Peyer's patch (tissue), 4 donors: ENCODE measurements at regions not wholly inside any gene's neighbourhood (a gene's known extent, or its start where the extent isn't known, plus 50 kb on each side); places are given as distances from the start of the nearest gene placed in this dataset.

Experiments
- DNase-seq, 3 donors: peaks; one replicate each; pipeline ENCODE4 v3.0.0-alpha.2; 2017 to 2019
- H3K27ac ChIP-seq, 4 donors: fragments of 200-600 bp; sonication (generic); one replicate each; pipeline ENCODE4 v1.5.1; 2016 to 2019
- H3K27me3 ChIP-seq, 2 donors: fragments of 200-600 bp; sonication (generic); one replicate each; pipeline ENCODE4 v1.5.1; 2019
- H3K36me3 ChIP-seq, 3 donors: fragments of 200-600 bp; sonication (generic); one replicate each; pipeline ENCODE4 v1.5.1; 2016 to 2019
- H3K4me1 ChIP-seq, 4 donors: fragments of 200-600 bp; sonication (generic); one replicate each; pipeline ENCODE4 v1.5.1; 2016 to 2019
- H3K4me3 ChIP-seq, 4 donors: fragments of 200-600 bp; sonication (generic); 1 replicate in 3 of 4; 2 replicates in 1 of 4; pipeline ENCODE4 v1.5.1; 2016 to 2019; ENCODE audit warnings: mild to moderate bottlenecking in 1 of 4
- H3K9me3 ChIP-seq, 4 donors: fragments of 200-600 bp; sonication (generic); one replicate each; pipeline ENCODE4 v1.5.1; 2016 to 2019; ENCODE audit warnings: mild to moderate bottlenecking in 1 of 4
- POLR2A ChIP-seq, 2 donors: fragments of 450-650 bp; IDR thresholded peaks; one replicate each; pipeline ENCODE4 v1.5.1; 2017; ENCODE audit warnings: antibody characterized with exemption in 2 of 2, mild to moderate bottlenecking in 2 of 2, moderate library complexity in 2 of 2
- TF ChIP-seq, protein P1 (sequence below), 6 experiments: fragments of 450-650 bp in 4 of 6; fragments of 200-600 bp in 2 of 6; sonication (generic) in 1 of 6; IDR thresholded peaks; one replicate each; pipeline ENCODE4 v1.5.1; 2017 to 2019; ENCODE audit warnings: antibody characterized with exemption in 6 of 6, mild to moderate bottlenecking in 3 of 6, moderate library complexity in 1 of 6

- H3K4me1 ChIP-seq: no peaks in the 10 kb centered on the region
- no peaks in the 10 kb centered on the region for H3K9me3 ChIP-seq
- TF ChIP-seq POLR2A (IDR thresholded peaks at IDR 0.05): no peak
- TF ChIP-seq, protein P1, sequence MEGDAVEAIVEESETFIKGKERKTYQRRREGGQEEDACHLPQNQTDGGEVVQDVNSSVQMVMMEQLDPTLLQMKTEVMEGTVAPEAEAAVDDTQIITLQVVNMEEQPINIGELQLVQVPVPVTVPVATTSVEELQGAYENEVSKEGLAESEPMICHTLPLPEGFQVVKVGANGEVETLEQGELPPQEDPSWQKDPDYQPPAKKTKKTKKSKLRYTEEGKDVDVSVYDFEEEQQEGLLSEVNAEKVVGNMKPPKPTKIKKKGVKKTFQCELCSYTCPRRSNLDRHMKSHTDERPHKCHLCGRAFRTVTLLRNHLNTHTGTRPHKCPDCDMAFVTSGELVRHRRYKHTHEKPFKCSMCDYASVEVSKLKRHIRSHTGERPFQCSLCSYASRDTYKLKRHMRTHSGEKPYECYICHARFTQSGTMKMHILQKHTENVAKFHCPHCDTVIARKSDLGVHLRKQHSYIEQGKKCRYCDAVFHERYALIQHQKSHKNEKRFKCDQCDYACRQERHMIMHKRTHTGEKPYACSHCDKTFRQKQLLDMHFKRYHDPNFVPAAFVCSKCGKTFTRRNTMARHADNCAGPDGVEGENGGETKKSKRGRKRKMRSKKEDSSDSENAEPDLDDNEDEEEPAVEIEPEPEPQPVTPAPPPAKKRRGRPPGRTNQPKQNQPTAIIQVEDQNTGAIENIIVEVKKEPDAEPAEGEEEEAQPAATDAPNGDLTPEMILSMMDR (IDR thresholded peaks at IDR 0.05): no peak
- H3K27ac ChIP-seq: no peak overlapping the region
- no peak overlapping the region for H3K4me3 ChIP-seq
- no peaks in the 10 kb centered on the region for H3K36me3 ChIP-seq
- H3K27me3 ChIP-seq: no peaks in the 10 kb centered on the region
- DNase-seq: peak in 2 of 3 donors; percentile 8 to 27
Measured at GRCh38 chr1:30383221-30383711, 340.1 kb downstream of the MATN1 start.

- TF ChIP-seq POLR2A (IDR thresholded peaks at IDR 0.05): no peak
- TF ChIP-seq, protein P1 (IDR thresholded peaks at IDR 0.05): no peak
- no peaks in the 10 kb centered on the region for H3K27me3 ChIP-seq
Measured at GRCh38 chr1:30382496-30382895, 340.9 kb downstream of the MATN1 start.

GRCh38 chr1:30381671-30382365 is 341.6 kb downstream of the MATN1 start:
- no peaks in the 10 kb centered on the region for H3K27me3 ChIP-seq
- TF ChIP-seq POLR2A (IDR thresholded peaks at IDR 0.05): no peak
- TF ChIP-seq, protein P1 (IDR thresholded peaks at IDR 0.05): no peak
- no peak overlapping the region for H3K4me3 ChIP-seq
- H3K9me3 ChIP-seq: no peaks in the 10 kb centered on the region
- no peak overlapping the region for H3K27ac ChIP-seq
- H3K4me1 ChIP-seq: no peaks in the 10 kb centered on the region
- DNase-seq: peak in 2 of 3 donors; percentile 14 to 28
- H3K36me3 ChIP-seq: no peaks in the 10 kb centered on the region

More at GRCh38 chr1:30382496-30382895, 340.9 kb downstream of the MATN1 start:
- Histone ChIP-seq H3K4me1 (no peaks in the 10 kb centered on the region), H3K27ac (no peak overlapping the region), H3K4me3 (no peak overlapping the region), H3K36me3 (no peaks in the 10 kb centered on the region), H3K9me3 (no peaks in the 10 kb centered on the region)
- peak in 2 of 3 donors; percentile 9 to 25 for DNase-seq

DNA sequence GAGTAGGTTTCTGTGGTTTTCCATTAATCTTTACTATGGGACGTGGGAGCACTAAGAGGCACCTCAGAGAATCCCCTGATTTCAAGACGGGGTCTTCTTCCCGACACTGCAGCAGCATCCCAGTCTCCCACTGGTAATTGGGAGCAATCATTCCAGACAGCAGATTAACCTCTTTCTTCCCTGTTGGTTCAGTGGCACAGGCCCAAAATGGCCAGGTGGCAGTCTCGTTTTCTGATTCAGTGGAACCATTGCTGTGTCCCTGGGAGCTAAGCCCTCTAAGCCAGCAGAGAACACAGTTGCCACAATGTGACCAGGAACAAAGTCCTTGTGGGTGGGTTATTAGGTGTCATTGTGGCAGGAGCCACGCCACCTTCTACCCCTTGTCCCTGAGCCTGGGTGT is 342.1 kb downstream of the MATN1 start:
- no peaks in the 10 kb centered on the region for H3K9me3 ChIP-seq
- H3K27ac ChIP-seq: no peak overlapping the region
- peak in 2 of 3 donors; percentile 13 to 23 for DNase-seq
- H3K4me3 ChIP-seq: no peak overlapping the region
- no peaks in the 10 kb centered on the region for H3K4me1 ChIP-seq
- no peaks in the 10 kb centered on the region for H3K27me3 ChIP-seq
- TF ChIP-seq, protein P1 (IDR thresholded peaks at IDR 0.05): no peak
- TF ChIP-seq POLR2A (IDR thresholded peaks at IDR 0.05): no peak
- H3K36me3 ChIP-seq: no peaks in the 10 kb centered on the region

DNA sequence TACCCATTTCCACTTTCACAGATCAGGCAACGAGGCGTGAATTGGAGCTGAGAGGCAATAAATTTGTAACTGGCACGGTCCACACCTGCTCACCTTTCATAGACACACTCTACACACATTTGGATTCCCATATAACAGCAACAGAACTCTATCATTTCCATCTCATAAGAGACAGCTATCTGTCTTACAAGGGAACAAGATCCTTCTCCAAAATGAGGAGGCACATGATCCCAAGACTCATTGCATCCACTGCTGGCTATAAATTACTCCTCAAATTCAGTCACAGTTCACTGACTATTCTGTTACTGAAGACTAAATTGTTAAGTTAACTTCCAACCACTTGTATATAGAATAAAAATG is 342.8 kb downstream of the MATN1 start:
- no peak overlapping the region for H3K27ac ChIP-seq
- H3K36me3 ChIP-seq: no peaks in the 10 kb centered on the region
- TF ChIP-seq, protein P1 (IDR thresholded peaks at IDR 0.05): no peak
- TF ChIP-seq POLR2A (IDR thresholded peaks at IDR 0.05): no peak
- H3K4me3 ChIP-seq: no peak overlapping the region
- H3K9me3 ChIP-seq: no peaks in the 10 kb centered on the region
- H3K27me3 ChIP-seq: no peaks in the 10 kb centered on the region
- no peak for DNase-seq
- no peaks in the 10 kb centered on the region for H3K4me1 ChIP-seq
